Fibroblast of lung (primary cell): ENCODE measurements at regions not wholly inside any gene's neighbourhood (a gene's known extent, or its start where the extent isn't known, plus 50 kb on each side); places are given as distances from the start of the nearest gene placed in this dataset.
"Not testable (repeated sequence)": the region's sequence is repeated elsewhere in the genome, so short reads cannot be mapped to it uniquely, and the experiment has no call there.

Source experiments
- EZH2 ChIP-seq: IDR thresholded peaks from 2 replicates; pipeline ENCODE4 v1.5.1; 2012; ENCODE audit warnings: low read length, control low read depth, mild to moderate bottlenecking; ENCODE audit errors: missing control alignments
- TF ChIP-seq, protein P1 (sequence below), 2 donors: IDR thresholded peaks in 1 of 2; conservative IDR thresholded peaks in 1 of 2; 1 replicate in 1 of 2; 2 replicates in 1 of 2; pipeline ENCODE4 v1.5.1; 2011 to 2012; ENCODE audit warnings: low read length in 2 of 2, control low read depth in 1 of 2, inconsistent platforms in 1 of 2, low read depth in 1 of 2, mild to moderate bottlenecking in 1 of 2

GRCh38 chr2:87330486-87330885 is 308.8 kb upstream of the PLGLB1 start:
- TF ChIP-seq, protein P1, sequence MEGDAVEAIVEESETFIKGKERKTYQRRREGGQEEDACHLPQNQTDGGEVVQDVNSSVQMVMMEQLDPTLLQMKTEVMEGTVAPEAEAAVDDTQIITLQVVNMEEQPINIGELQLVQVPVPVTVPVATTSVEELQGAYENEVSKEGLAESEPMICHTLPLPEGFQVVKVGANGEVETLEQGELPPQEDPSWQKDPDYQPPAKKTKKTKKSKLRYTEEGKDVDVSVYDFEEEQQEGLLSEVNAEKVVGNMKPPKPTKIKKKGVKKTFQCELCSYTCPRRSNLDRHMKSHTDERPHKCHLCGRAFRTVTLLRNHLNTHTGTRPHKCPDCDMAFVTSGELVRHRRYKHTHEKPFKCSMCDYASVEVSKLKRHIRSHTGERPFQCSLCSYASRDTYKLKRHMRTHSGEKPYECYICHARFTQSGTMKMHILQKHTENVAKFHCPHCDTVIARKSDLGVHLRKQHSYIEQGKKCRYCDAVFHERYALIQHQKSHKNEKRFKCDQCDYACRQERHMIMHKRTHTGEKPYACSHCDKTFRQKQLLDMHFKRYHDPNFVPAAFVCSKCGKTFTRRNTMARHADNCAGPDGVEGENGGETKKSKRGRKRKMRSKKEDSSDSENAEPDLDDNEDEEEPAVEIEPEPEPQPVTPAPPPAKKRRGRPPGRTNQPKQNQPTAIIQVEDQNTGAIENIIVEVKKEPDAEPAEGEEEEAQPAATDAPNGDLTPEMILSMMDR (conservative IDR thresholded peaks at IDR 0.05 in 1 of 2, IDR thresholded peaks at IDR 0.05 in 1 of 2; ENCODE audit: low read depth in 1 of 2, low read length in 2 of 2), result not testable (repeated sequence)
- TF ChIP-seq EZH2, result not testable (repeated sequence)
